GM19372 (cell line): ENCODE measurements at regions not wholly inside any gene's neighbourhood (a gene's known extent, or its start where the extent isn't known, plus 50 kb on each side); places are given as distances from the start of the nearest gene placed in this dataset.

Source experiments
- ATAC-seq: cut with Tn5 transposase; IDR thresholded peaks from one replicate; pipeline ENCODE4 v1.9.1; 2021; ENCODE audit warnings: mild to moderate bottlenecking, low read depth, moderate library complexity; ENCODE audit not compliant: unreplicated experiment

DNA sequence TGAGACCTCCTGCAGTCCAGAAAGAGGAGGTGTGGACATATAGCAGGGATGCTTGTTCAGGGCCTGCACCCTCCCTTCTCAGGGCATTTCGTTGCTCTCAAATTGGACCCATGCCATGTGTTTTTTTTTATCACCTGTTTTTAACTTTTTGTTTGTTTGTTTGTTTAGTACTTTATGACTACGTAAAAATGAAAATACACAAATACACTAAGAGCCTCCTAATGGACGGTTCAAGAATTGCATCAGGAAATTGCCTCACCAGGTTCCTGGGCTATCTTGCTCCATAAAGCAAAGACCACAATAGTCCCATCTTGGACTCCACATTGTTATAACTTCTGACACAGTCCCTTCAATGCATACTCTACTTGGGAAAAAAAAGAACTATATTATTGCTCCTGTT is 1685.9 kb upstream of the TENM3 start:
- ATAC-seq, result no peak

DNA sequence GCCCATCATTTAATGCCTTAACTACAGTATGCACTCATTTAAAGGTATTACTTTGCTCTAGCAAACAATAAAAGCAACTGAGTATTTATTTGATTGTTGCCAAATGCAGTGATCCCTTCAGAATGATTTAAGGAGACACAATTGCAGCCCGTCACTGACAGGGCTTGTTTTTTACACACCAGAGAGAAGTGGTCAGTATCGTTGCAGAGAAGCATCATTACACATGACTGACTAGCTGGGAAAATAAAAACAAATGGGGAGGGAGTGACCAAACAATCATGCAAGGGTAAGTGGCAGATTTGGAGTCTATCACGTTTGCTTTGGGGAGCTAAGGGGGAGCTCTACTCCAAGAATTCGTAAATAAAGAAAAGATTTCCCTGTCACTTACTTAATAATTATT is 1685.3 kb upstream of the TENM3 start:
- ATAC-seq, result no peak

DNA sequence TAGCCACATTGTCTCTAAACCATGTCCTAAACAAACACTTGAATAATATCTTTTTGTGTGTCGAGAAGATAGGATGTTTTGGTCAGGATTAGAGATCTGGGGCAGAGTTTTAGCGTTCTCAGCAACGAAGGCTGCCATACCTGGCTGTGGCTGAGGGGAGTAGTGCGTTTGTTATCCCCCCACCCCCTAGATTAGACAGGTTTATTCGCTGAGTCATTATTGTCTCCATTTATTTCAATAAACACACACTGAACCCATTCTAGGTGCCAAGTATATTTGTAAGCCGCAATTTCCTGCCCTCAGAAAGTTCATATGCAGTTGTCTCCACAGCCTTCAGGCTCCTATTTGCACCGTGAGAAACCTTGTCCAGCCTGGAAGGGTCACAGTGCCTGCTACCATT is 1684.8 kb upstream of the TENM3 start:
- no peak for ATAC-seq

DNA sequence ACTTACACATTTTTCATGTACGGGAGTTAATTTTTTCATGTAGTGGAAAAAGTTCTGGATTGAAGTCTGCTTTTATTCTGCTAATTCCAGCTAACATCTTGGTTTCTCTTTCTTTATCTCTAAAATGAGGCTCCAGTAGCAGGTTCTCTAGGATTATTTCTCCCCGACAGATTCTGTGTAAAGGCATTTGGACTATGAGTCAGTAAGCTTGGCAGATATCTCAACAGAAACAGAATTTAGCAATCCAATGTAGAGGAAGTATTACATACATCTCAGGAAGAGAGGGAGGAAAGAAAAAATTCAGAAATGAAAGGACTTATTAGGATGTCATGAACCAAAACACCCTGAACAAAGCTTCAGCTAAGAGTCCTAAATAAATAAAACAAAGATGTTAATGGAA is 1682.3 kb upstream of the TENM3 start:
- no peak for ATAC-seq

DNA sequence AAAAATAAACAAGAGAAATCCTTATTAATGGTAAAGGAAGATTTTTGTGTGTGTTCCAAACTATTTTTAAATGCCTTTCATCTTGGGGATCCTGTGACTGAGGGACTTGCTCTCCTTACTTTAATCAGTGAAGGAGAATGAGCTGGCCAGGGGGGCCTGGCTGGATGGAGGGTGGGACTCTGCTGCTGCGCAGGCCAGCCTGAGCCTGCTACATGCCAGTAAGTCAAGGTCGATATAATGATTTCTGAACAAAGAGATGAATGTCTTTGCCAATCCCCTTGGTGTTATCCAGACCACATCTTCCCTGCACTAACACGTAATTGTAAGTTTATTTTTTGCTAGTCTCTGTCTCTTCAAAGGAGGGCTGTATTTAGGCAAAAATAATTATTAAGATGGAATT is 1679.2 kb upstream of the TENM3 start:
- ATAC-seq, result no peak

DNA sequence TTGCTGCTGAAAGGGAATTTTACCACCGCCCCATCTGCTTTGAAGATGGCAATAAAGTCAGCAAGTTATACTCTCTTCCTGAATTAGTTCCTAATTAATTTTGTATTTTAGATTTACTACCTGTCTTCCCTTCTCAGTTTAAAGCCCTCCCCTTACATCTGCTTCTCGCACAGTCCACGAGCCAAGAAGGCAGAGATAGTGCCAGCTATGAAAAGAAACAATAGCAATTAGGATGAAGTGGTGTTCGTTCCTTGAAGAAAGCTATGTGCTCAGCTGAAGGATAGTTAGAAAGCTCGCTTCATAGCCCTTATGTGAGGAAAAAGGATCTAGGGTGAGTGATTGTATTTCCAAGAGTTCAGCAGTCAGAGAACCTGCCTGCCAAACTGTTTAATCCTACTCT is 1678.8 kb upstream of the TENM3 start:
- no peak for ATAC-seq

DNA sequence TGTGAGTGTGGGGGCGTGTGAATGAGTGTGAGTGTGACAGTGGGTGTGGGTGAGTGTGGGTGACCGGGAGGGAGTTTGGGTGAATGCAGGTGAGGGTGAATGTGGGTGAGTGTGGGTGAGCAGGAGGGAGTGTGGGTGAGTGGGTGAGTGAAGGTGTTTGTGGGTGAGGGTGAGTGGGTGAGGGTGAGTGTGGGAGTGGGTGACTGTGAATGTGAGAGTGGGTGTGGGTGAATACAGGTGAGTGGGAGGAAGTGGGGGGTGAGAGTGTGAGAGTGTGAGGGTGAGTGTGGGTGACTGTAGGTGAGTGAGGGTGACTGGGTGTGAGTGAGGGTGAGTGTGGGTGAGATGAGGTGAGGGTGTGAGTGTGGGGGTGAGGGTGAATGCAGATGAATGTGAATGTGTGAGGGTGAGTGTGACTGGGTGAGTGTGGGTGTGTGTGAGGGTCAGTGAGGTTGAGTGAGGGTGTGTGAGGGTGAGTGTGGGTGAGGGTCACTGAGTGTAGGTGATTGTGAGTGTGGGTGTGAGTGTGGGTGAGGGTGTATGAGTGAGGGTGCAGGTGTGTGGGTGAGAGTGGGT is 1677.3 kb upstream of the TENM3 start:
- ATAC-seq, result no peak

DNA sequence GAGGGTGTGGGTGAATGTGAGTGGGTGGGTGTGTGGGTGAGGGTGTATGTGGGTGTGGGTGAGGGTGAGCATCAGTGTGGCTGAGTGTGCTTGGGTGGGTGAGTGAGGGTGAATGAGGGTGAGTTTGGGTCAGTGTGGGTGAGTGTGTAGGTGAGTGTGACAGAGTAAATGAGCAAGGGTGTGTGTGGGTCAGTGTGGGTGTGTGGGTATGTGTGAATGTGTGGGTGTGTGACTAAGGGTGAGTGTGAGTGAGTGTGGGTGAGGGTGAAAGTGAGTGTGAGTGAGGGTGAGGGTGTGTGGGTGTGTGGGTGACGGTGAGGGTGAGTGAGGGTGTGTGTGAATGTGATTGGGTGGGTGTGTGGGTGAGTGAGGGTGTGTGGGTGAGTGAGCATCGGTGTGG is 1676.7 kb upstream of the TENM3 start:
- ATAC-seq, result no peak

DNA sequence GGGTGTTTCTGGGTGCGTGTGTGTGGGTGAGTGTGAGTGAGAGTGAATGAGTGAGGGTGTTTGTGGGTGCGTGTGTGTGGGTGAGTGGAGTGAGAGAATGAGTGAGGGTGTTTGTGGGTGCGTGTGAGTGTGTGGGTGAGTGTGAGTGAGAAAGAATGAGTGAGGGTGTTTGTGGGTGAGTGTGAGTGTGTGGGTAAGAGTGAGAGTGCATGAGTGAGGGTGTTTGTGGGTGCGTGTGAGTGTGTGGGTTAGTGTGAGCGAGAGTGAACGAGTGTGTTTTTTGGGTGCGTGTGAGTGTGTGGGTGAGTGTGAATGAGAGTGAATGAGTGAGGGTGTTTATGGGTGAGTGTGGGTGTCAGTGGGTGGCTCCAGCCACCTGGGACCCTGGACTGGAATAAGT is 1676.1 kb upstream of the TENM3 start:
- ATAC-seq, result no peak

DNA sequence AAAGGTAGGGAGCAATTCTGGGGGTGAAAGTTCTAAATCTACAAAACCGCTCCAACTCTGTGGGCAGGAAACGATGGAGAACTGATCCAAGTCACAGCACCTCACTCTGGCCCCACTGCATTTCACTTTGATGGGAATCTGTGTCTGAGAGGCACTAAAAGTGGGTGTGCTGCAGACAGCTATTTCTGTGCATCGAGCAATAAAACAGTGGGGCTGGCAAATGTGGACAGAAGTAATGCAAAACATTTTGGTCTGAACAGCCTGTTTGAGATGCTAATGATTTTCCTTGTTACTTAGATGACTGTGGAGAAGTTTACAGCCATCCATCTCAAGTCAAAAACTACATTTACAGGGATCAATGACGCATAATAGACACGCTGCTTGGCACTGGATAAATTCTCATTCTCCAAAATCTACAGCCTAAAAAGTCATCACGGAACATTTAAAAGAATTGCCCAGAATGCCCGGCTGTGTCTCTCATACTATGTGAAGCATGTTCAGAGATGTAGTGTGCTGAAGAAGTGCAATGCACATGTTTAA is 1671.6 kb upstream of the TENM3 start:
- no peak for ATAC-seq

DNA sequence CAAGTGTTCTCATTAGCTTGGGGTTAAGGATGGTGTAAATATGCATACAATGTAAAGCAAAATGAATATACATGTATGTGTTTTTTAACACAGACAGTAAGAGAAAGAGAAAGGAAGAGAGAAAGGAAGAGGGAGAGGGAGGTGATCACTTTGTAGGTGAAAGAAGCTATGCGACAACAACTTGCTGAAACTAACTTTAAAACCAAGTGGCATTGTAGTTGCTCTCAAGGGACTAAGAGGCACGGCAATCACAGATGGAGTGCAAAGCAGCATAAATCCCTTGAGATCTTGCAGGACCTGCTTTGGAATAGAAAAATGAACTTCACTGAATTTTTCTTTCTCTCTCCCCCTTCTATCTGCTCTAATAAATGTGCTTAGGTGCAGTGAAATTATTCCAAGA is 1665.0 kb upstream of the TENM3 start:
- no peak for ATAC-seq

DNA sequence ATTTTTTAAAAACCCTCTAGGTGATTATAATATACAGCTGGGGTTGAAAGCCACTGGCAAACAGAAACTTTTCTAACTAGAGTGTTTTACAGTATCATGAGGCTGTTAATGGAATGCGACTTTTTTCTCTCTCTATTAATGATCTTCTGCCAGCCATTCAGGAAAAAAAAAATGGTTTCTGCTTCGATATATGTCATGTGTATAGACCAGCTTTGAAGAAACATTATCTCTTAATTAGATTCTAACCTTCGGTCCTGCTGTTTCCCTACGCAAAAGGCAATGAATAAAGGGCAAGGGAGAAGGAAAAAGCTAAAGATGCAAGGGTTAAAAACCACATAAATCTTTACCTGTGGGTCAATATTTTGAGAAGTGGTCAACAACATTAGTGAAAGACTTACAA is 1662.1 kb upstream of the TENM3 start:
- no peak for ATAC-seq

DNA sequence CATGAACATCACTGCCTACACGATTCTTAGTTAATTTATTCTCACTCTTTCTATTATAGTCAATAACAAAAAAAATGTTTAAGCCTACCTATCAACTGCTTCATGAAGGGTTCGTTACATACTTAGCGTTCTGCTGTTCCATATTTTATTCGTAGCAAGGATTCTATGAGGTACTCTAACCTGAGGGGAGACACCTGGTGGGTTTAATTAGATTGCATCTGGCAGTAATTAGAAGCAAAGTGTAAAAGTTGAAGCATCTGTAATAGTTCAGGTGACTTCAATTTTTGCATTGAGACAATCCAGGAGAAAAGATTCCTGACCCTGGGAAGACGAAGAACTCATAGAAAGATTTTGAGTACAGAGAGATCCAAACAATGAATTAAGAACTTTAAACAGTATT is 1655.8 kb upstream of the TENM3 start:
- ATAC-seq, result no peak

DNA sequence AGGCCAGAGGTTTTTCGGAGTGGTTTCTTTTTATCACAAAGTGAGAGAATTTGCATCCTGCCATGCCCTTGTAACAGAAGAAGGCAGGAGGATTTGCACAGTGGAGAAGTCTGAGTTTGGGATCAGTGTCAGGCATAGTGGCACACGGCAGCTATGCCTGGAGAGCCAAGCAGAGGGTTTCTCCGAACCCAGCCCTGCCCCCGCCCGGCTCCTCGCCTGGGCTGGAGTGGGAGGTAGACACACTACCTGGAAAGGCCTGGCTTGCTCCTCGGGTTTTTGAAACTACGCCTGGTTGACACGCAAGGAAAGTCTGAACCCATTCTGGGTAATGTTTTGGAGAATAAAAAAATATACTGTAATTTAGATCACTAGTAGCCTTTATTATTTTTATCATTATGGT is 1653.6 kb upstream of the TENM3 start:
- no peak for ATAC-seq

DNA sequence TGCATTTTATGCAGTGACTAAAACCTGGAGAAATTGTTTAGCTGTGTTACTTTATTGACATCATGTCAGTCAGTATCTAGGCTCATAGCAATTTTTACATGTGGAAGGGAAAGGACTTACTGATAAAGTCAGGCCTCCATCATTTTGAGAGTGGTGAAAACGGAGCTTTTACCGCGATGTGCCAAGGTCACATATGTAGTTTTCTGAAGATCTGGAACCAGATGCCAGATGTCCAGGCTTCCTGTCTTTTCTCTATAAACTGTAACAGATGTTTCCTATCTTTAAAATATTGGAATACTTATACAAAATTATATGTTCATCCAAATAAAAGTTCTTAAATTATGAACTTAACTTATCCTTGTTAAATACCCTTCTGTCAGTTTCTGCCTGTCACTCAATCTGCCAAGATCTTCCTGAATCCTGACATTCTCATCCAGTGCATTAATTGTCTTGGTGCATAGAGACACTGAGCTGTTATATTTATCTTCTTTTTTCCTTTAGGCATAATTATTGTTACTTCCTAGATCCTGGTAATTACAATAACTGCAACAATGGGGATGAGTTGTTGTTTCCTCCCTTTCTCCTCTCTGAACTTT is 1646.2 kb upstream of the TENM3 start:
- no peak for ATAC-seq

DNA sequence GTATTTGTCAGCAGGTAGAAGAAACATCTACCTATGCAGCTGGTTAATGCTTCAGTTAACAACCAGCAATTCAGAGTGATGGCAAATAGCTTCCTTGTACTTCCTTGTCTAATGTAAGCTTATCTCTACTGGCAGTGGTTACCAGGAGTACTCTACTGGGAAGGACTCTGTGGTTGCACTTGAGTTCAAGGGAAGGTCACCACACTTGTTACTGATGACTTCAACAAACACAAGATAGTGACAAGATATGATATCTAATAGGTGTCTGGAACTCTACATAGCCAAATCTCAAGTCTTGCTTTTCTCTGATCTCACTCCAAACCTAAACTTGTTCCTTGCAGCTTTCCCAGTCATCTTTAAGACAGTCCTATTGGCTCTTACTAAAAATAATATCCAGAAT is 1644.9 kb upstream of the TENM3 start:
- ATAC-seq, result no peak

DNA sequence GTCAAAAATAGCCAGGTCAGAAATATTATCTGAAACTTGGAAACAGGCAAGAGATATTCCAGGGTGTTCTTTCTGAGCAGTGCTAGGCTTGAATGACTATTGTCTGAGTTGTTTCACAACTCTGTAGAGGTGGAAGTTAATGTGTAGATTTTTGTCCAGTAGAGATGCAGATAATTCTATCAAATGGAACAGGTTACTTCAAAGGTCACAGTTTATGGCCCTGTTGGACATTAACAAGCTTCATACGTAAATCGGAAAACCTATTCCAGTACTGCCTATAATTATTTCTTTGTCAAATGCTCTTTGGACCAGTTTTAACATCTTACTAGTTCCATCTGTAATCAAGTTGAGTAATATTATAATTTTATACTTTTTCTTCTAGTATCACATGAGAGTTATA is 1639.4 kb upstream of the TENM3 start:
- ATAC-seq, result no peak

DNA sequence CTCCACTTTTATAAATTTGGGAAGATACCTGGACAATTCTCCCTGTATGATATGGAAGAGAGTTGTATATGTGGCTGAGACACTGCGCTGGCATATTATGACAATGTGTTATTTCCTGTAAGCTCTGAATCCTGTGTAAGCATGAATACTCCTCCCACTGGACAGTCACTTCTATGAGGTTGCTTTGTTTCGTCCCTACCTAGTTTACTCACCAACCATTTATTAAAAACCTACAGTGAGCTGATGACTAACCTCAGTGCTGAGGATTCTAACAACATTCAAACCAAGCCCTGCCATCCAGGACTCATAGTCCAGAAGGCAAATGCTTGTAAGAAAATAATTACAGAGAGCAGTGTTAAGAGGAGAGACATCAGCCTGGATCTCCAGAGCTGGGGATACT is 1632.9 kb upstream of the TENM3 start:
- no peak for ATAC-seq

DNA sequence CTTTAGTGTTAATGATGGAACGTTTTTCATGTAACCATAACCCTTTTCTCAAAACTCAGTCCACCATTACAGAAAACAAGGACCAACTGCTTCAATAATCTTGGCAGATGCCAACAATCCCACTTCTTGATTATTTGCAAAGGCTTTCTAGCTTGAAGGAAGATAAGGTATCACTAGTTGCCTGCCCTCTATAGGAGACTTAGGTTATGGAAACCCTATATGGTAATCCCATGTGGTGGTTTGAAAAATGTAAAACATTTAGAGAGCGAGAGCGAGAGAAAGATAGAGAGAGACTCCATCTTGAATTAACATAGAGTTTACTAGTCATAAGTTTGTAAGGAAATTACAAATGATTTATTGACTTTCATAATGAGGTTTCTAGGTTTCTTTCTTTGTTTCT is 1627.5 kb upstream of the TENM3 start:
- ATAC-seq, result no peak

DNA sequence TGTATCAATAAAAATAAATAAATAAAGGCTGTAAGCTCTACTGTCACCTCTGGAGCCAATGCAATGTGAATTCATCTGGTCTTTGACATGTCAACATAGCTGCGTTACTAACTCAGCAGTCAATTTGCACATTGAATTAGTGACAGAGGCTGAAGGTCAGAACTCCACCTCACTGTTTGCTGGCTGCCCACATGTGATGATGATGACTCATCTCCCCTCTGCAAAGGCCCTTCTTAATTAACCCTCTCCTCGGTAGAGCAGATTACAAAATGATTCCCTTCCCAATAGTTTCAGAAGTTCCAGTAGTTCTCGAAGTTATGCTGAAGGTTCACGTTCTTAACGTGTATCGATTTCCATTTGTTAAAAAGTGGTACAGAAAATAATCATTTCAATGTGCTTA is 1626.0 kb upstream of the TENM3 start:
- no peak for ATAC-seq

DNA sequence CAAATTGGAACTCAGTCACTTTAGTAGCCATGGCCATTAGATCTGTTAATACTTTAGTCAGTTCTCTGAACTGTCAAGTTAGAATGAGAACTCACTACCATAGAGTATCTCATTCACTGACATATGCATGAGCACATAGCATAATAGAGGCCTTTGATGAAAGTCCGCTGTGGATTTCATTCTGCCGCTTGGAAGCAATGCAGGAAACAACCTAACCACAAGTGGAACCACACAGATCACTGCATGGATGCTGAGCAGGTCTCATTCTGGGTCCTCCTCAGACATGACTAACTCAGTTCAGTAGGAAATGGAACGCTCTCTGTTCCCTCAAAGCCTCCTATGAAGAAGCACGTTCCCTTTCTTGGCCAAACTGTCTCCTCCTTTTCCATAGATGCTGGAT is 1624.8 kb upstream of the TENM3 start:
- no peak for ATAC-seq

DNA sequence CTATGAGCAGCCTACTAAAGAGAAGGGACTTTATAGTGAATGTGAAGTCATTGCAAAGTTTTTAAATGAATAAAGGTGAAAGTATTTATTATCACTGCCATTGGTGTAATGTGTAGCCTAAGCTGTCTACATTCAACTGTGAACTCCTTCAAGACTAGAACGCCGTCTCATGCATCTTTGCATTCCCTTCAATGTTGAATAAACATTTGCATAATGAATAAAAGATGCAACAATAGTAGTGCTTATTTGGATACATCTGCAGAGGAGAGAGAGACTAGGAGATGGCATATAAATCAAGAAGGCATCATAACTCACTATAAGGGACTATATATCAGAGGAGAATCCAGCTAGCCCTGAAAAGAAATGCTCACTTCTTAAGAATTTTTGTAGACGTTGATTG is 1623.8 kb upstream of the TENM3 start:
- no peak for ATAC-seq

DNA sequence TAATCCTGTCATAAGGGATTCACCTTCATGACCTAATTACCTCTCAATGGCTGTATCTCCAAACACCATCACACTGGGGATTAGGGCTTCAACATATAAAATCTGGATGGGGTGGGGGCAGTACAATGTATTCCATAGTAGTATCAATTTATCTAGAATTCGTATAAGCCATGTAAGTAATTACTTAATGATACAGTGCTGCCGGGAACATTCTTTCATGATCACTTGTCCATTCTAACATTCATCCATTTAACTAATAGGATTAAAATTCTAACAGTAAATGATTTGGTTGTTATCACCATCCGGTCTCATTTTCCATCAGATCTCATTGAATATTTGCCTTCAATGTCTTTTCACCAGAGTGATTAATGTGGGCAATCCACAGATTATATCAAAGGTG is 1620.9 kb upstream of the TENM3 start:
- ATAC-seq, result no peak
